Stomach (tissue), 8 donors: ENCODE measurements at regions not wholly inside any gene's neighbourhood (a gene's known extent, or its start where the extent isn't known, plus 50 kb on each side); places are given as distances from the start of the nearest gene placed in this dataset.
A peak's percentile ranks its signal among the peaks of the same experiment; 100 is the strongest.

Experiments used
- DNase-seq, 2 donors: peaks; one replicate each; pipeline versions ENCODE4 v3.0.0 to v3.0.0-alpha.2; 2013 to 2019
- H3K27ac ChIP-seq, 5 donors: fragments of 200-600 bp in 4 of 5; sonication (generic) in 4 of 5; one replicate each; pipeline ENCODE4 v1.5.1; 2013 to 2019; ENCODE audit warnings: mild to moderate bottlenecking in 1 of 5, moderate library complexity in 1 of 5
- H3K27me3 ChIP-seq, 3 donors: fragments of 200-600 bp; sonication (generic); one replicate each; pipeline ENCODE4 v1.5.1; 2017 to 2019; ENCODE audit warnings: mixed run types in 1 of 3
- H3K36me3 ChIP-seq, 4 donors: fragments of 200-600 bp; sonication (generic); 1 replicate in 3 of 4; 2 replicates in 1 of 4; pipeline ENCODE4 v1.5.1; 2016 to 2019
- H3K4me1 ChIP-seq, 4 donors: fragments of 200-600 bp; sonication (generic); one replicate each; pipeline ENCODE4 v1.5.1; 2016 to 2019
- H3K4me3 ChIP-seq, 4 donors: fragments of 200-600 bp; sonication (generic) in 3 of 4; one replicate each; pipeline ENCODE4 v1.5.1; 2016 to 2019; ENCODE audit warnings: mild to moderate bottlenecking in 1 of 4
- H3K9me3 ChIP-seq, 4 donors: fragments of 200-600 bp; sonication (generic); one replicate each; pipeline ENCODE4 v1.5.1; 2016 to 2019
- EP300 ChIP-seq: sonication (generic); formaldehyde crosslinking; IDR thresholded peaks from one replicate; pipeline ENCODE4 v1.6.1; 2017; ENCODE audit warnings: antibody characterized with exemption
- POLR2A ChIP-seq, 4 donors: fragments of 450-650 bp; IDR thresholded peaks; one replicate each; pipeline ENCODE4 v1.6.1; 2016; ENCODE audit warnings: antibody characterized with exemption in 4 of 4, control low read depth in 2 of 4, mild to moderate bottlenecking in 1 of 4, moderate library complexity in 1 of 4
- POLR2AphosphoS5 ChIP-seq, 3 donors: sonication (generic); formaldehyde crosslinking; IDR thresholded peaks; one replicate each; pipeline ENCODE4 v1.6.1; 2016; ENCODE audit warnings: antibody characterized with exemption in 3 of 3
- WGBS, 5 donors: extraction: QIAGEN DNeasy Blood & Tissue Kit in 3 of 5; methylation state at CpG; one replicate each; pipeline versions ENCODE4 v1.1.5 to v1.1.7; 2013 to 2018; 5-methylcytosine and 5-hydroxymethylcytosine counted together
- intact Hi-C: fragments of 100-400 bp; cut with DNase I; formaldehyde crosslinking; loops from one replicate; pipeline ENCODE4 v1.15.1; 2023; ENCODE audit warnings: low total_unique reads
- TF ChIP-seq, protein P1 (sequence below), 7 experiments: fragments of 450-650 bp in 4 of 7; fragments of 200-600 bp in 3 of 7; sonication (generic) in 3 of 7; IDR thresholded peaks; one replicate each; pipeline ENCODE4 v1.5.1; 2016 to 2019; ENCODE audit warnings: antibody characterized with exemption in 7 of 7, control low read depth in 2 of 7, mild to moderate bottlenecking in 1 of 7
- donor health status: healthy with polysubstance abuse.
- donor health status: Bipolar disorder and iron deficiency.
- donor health status: healthy.

GRCh38 chr13:64538711-64539110 is 2691.4 kb downstream of the PCDH9 start:
- no peaks in the 10 kb centered on the region for H3K27me3 ChIP-seq
- H3K4me3 ChIP-seq = no peak overlapping the region
- no peaks in the 10 kb centered on the region for H3K4me1 ChIP-seq
- TF ChIP-seq, protein P1, sequence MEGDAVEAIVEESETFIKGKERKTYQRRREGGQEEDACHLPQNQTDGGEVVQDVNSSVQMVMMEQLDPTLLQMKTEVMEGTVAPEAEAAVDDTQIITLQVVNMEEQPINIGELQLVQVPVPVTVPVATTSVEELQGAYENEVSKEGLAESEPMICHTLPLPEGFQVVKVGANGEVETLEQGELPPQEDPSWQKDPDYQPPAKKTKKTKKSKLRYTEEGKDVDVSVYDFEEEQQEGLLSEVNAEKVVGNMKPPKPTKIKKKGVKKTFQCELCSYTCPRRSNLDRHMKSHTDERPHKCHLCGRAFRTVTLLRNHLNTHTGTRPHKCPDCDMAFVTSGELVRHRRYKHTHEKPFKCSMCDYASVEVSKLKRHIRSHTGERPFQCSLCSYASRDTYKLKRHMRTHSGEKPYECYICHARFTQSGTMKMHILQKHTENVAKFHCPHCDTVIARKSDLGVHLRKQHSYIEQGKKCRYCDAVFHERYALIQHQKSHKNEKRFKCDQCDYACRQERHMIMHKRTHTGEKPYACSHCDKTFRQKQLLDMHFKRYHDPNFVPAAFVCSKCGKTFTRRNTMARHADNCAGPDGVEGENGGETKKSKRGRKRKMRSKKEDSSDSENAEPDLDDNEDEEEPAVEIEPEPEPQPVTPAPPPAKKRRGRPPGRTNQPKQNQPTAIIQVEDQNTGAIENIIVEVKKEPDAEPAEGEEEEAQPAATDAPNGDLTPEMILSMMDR (IDR thresholded peaks at IDR 0.05) = no peak
- TF ChIP-seq POLR2A (IDR thresholded peaks at IDR 0.05) (no peak), EP300 (no peak), POLR2AphosphoS5 (IDR thresholded peaks at IDR 0.05) (no peak)
- WGBS, 5 donors = 85 to 95% (median 92%) methylated on average over 2 of the region's 2 CpGs
- no peak overlapping the region for H3K27ac ChIP-seq
- H3K36me3 ChIP-seq = no peaks in the 10 kb centered on the region
- intact Hi-C loops = no loop called here
- no peak for DNase-seq
- no peaks in the 10 kb centered on the region for H3K9me3 ChIP-seq

DNA sequence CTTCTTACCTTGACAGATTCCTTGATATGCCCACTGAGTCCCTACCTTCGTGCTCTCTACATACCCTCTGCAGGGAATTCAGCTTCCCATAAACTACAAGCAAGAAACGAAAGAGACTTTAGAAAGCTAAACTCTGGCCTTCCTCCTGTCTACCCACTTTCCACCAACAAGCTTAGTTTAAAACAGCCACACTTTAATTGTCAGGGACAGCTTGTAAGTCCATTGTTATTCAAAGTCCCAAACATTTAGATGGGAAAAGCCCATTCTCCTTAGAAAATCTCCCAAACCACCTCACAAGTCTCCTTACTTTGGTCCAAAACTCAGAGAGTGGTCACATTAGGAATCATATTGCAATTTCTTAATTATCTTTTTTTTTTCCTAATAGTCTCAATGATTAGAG is 2695.8 kb downstream of the PCDH9 start:
- Histone ChIP-seq H3K4me3 (no peak overlapping the region), H3K36me3 (no peaks in the 10 kb centered on the region), H3K4me1 (no peaks in the 10 kb centered on the region), H3K27ac (no peak overlapping the region), H3K9me3 (peaks cover 0 to 3% (median 0%) of the 10 kb centered on the region in 4 donors), H3K27me3 (no peaks in the 10 kb centered on the region)
- intact Hi-C loops = no loop called here
- 72 to 95% (median 82%) methylated on average over 2 of the region's 2 CpGs for WGBS, 5 donors
- no peak for DNase-seq
- TF ChIP-seq EP300 (no peak), POLR2AphosphoS5 (IDR thresholded peaks at IDR 0.05) (no peak), POLR2A (IDR thresholded peaks at IDR 0.05) (no peak)
- TF ChIP-seq, protein P1 (IDR thresholded peaks at IDR 0.05) = no peak

- no peak overlapping the region for H3K27ac ChIP-seq
- no peak for TF ChIP-seq EP300
- DNase-seq = no peak
- no peaks in the 10 kb centered on the region for H3K27me3 ChIP-seq
- no peaks in the 10 kb centered on the region for H3K36me3 ChIP-seq
- 78 to 91% (median 87%) methylated on average over 4 of the region's 4 CpGs for WGBS, 5 donors
- peaks cover 0 to 3% (median 0%) of the 10 kb centered on the region in 4 donors for H3K9me3 ChIP-seq
- H3K4me1 ChIP-seq = no peaks in the 10 kb centered on the region
- intact Hi-C loops = no loop called here
- no peak overlapping the region for H3K4me3 ChIP-seq
Observed at GRCh38 chr13:64531400-64531799, 2698.7 kb downstream of the PCDH9 start.

GRCh38 chr13:64529874-64530485 is 2700.2 kb downstream of the PCDH9 start:
- Histone ChIP-seq H3K4me3 (no peak overlapping the region), H3K9me3 (peaks cover 0 to 3% (median 0%) of the 10 kb centered on the region in 4 donors), H3K27ac (no peak overlapping the region), H3K27me3 (no peaks in the 10 kb centered on the region), H3K36me3 (no peaks in the 10 kb centered on the region), H3K4me1 (no peaks in the 10 kb centered on the region)
- intact Hi-C loops = no loop called here
- peak in 1 of 2 donors; percentile 5 for DNase-seq
- TF ChIP-seq, protein P1 (IDR thresholded peaks at IDR 0.05) = peak in 2 of 7 experiments; percentile 22 to 27
- no peak for TF ChIP-seq POLR2AphosphoS5 (IDR thresholded peaks at IDR 0.05)
- WGBS, 5 donors = 68 to 82% (median 72%) methylated on average over 2 of the region's 2 CpGs

GRCh38 chr13:64528838-64529237 is 2701.3 kb downstream of the PCDH9 start:
- Histone ChIP-seq H3K27ac (no peak overlapping the region), H3K4me1 (no peaks in the 10 kb centered on the region), H3K4me3 (no peak overlapping the region), H3K9me3 (peaks cover 0 to 3% (median 0%) of the 10 kb centered on the region in 4 donors), H3K36me3 (no peaks in the 10 kb centered on the region), H3K27me3 (no peaks in the 10 kb centered on the region)
- no peak for DNase-seq
- WGBS, 5 donors = 30 to 54% (median 38%) methylated on average over 1 of the region's 1 CpG
- intact Hi-C loops = no loop called here
- TF ChIP-seq POLR2AphosphoS5 (IDR thresholded peaks at IDR 0.05) (no peak), EP300 (no peak), POLR2A (IDR thresholded peaks at IDR 0.05) (no peak)
- TF ChIP-seq, protein P1 (IDR thresholded peaks at IDR 0.05) = no peak
